ENCODE measurements at regions not wholly inside any gene's neighbourhood (a gene's known extent, or its start where the extent isn't known, plus 50 kb on each side); places are given as distances from the start of the nearest gene placed in this dataset.

DNA sequence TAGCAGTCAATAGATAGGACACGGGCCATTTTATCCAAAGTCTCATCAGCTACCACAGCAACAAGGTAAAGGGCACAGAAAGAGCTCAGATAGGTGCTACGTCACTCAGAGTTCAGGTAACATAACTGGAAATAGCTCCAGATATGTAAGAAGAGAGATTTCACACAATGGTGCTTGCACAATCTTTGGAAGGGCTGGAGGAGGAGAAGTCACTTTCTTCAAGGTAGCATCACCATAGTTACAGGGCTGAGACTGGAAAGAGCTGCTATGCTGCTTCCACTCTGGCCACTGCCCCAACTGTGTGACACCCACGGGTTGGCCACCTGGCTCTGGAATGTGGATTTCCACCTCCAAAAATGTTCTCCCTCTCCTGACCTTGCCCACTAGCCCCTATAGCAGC lies 448.8 kb upstream of the THBS1 start:
- H3K9me2 ChIP-seq (ENCODE audit: insufficient read depth, low read length), result no peaks in the 10 kb centered on the region

DNA sequence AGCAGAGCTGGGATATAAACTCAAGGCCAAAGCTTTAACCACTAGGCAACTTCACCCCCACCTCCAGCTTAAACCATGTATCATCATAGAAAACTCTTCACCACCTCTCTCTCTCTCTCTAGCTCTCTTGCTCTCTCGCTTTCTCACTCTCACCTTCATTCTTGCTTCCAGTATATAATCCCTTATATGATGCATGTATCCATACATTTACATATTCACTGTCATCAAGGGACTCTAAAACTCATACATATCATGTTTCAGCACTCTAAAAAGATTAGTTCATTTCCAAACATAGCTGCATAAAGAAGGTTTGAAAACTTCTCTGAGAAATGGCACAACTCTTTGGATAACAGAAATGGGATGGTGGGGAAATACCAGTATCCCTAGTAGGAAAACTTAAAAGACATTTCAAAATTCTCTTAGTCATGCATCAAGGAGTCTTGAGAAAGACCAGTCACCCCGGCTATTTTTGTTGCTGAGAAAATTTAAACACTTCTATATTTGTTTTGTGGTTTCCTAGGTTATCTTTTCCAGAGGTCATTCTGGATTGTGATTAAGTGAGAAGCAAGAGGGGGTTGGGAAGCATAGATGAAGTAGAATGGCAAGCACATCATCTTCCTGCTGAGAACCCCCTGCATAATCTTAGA lies 447.8 kb upstream of the THBS1 start:
- Histone ChIP-seq H3K79me2 (replicated peaks; ENCODE audit: insufficient read depth, low read length) (no peaks in the 10 kb centered on the region), H3K27ac (ENCODE audit: low read length) (no peak overlapping the region), H3K9ac (ENCODE audit: low read length) (no peak overlapping the region), H2AFZ (ENCODE audit: low read depth, low read length) (no peak overlapping the region), H3K4me2 (ENCODE audit: low read length) (no peak overlapping the region), H3K9me2 (ENCODE audit: insufficient read depth, low read length) (no peaks in the 10 kb centered on the region), H3K9me3 (ENCODE audit: low read length) (no peaks in the 10 kb centered on the region), H3K36me3 (ENCODE audit: insufficient read depth, low read length) (no peaks in the 10 kb centered on the region), H4K20me1 (ENCODE audit: insufficient read depth) (no peaks in the 10 kb centered on the region), H3F3A (ENCODE audit: insufficient read depth, low read length, poor library complexity, severe bottlenecking) (no peaks in the 10 kb centered on the region), H3K4me3 (ENCODE audit: low read length) (no peak overlapping the region), H3K27me3 (ENCODE audit: insufficient read depth, low read depth, low read length) (no peaks in the 10 kb centered on the region)
- no peak for TF ChIP-seq RAD21 (conservative IDR thresholded peaks at IDR 0.05)
- no peak for TF ChIP-seq EP300 (conservative IDR thresholded peaks at IDR 0.05; ENCODE audit: poor library complexity, severe bottlenecking)
- TF ChIP-seq SMC3 (conservative IDR thresholded peaks at IDR 0.05; ENCODE audit: poor library complexity), result no peak
- no peak for TF ChIP-seq POLR2AphosphoS5 (IDR thresholded peaks at IDR 0.05)
- TF ChIP-seq, protein P1, sequence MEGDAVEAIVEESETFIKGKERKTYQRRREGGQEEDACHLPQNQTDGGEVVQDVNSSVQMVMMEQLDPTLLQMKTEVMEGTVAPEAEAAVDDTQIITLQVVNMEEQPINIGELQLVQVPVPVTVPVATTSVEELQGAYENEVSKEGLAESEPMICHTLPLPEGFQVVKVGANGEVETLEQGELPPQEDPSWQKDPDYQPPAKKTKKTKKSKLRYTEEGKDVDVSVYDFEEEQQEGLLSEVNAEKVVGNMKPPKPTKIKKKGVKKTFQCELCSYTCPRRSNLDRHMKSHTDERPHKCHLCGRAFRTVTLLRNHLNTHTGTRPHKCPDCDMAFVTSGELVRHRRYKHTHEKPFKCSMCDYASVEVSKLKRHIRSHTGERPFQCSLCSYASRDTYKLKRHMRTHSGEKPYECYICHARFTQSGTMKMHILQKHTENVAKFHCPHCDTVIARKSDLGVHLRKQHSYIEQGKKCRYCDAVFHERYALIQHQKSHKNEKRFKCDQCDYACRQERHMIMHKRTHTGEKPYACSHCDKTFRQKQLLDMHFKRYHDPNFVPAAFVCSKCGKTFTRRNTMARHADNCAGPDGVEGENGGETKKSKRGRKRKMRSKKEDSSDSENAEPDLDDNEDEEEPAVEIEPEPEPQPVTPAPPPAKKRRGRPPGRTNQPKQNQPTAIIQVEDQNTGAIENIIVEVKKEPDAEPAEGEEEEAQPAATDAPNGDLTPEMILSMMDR (IDR thresholded peaks at IDR 0.05; ENCODE audit: poor library complexity, severe bottlenecking), result no peak
- TF ChIP-seq, protein P2, sequence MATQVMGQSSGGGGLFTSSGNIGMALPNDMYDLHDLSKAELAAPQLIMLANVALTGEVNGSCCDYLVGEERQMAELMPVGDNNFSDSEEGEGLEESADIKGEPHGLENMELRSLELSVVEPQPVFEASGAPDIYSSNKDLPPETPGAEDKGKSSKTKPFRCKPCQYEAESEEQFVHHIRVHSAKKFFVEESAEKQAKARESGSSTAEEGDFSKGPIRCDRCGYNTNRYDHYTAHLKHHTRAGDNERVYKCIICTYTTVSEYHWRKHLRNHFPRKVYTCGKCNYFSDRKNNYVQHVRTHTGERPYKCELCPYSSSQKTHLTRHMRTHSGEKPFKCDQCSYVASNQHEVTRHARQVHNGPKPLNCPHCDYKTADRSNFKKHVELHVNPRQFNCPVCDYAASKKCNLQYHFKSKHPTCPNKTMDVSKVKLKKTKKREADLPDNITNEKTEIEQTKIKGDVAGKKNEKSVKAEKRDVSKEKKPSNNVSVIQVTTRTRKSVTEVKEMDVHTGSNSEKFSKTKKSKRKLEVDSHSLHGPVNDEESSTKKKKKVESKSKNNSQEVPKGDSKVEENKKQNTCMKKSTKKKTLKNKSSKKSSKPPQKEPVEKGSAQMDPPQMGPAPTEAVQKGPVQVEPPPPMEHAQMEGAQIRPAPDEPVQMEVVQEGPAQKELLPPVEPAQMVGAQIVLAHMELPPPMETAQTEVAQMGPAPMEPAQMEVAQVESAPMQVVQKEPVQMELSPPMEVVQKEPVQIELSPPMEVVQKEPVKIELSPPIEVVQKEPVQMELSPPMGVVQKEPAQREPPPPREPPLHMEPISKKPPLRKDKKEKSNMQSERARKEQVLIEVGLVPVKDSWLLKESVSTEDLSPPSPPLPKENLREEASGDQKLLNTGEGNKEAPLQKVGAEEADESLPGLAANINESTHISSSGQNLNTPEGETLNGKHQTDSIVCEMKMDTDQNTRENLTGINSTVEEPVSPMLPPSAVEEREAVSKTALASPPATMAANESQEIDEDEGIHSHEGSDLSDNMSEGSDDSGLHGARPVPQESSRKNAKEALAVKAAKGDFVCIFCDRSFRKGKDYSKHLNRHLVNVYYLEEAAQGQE (IDR thresholded peaks at IDR 0.05; ENCODE audit: borderline replicate concordance), result no peak
- TF ChIP-seq TAF1 (IDR thresholded peaks at IDR 0.05; ENCODE audit: low read depth), result no peak
- TF ChIP-seq EZH2 (IDR thresholded peaks at IDR 0.05; ENCODE audit: borderline replicate concordance, insufficient read depth, low read length, poor library complexity, severe bottlenecking), result no peak
- no peak for TF ChIP-seq MXI1 (conservative IDR thresholded peaks at IDR 0.05; ENCODE audit: poor library complexity, severe bottlenecking)

More for the DNA sequence above, 448.8 kb upstream of the THBS1 start:
- Histone ChIP-seq H3K36me3 (ENCODE audit: insufficient read depth, low read length) (no peaks in the 10 kb centered on the region), H3K4me3 (ENCODE audit: low read length) (no peak overlapping the region), H3K4me2 (ENCODE audit: low read length) (no peak overlapping the region), H3K9ac (ENCODE audit: low read length) (no peak overlapping the region), H3K27ac (ENCODE audit: low read length) (no peak overlapping the region), H3K79me2 (replicated peaks; ENCODE audit: insufficient read depth, low read length) (no peaks in the 10 kb centered on the region), H4K20me1 (ENCODE audit: insufficient read depth) (no peaks in the 10 kb centered on the region), H2AFZ (ENCODE audit: low read depth, low read length) (no peak overlapping the region), H3F3A (ENCODE audit: insufficient read depth, low read length, poor library complexity, severe bottlenecking) (no peaks in the 10 kb centered on the region), H3K9me3 (ENCODE audit: low read length) (no peaks in the 10 kb centered on the region), H3K27me3 (ENCODE audit: insufficient read depth, low read depth, low read length) (no peaks in the 10 kb centered on the region)
- TF ChIP-seq EP300 (conservative IDR thresholded peaks at IDR 0.05; ENCODE audit: poor library complexity, severe bottlenecking) (no peak), RAD21 (conservative IDR thresholded peaks at IDR 0.05) (no peak), MXI1 (conservative IDR thresholded peaks at IDR 0.05; ENCODE audit: poor library complexity, severe bottlenecking) (no peak), SMC3 (conservative IDR thresholded peaks at IDR 0.05; ENCODE audit: poor library complexity) (no peak), EZH2 (IDR thresholded peaks at IDR 0.05; ENCODE audit: borderline replicate concordance, insufficient read depth, low read length, poor library complexity, severe bottlenecking) (no peak), POLR2AphosphoS5 (IDR thresholded peaks at IDR 0.05) (no peak), TAF1 (IDR thresholded peaks at IDR 0.05; ENCODE audit: low read depth) (no peak)
- TF ChIP-seq, protein P2 (IDR thresholded peaks at IDR 0.05; ENCODE audit: borderline replicate concordance), result no peak
- TF ChIP-seq, protein P1 (IDR thresholded peaks at IDR 0.05; ENCODE audit: poor library complexity, severe bottlenecking), result no peak
